ENCODE measurements at regions not wholly inside any gene's neighbourhood (a gene's known extent, or its start where the extent isn't known, plus 50 kb on each side); places are given as distances from the start of the nearest gene placed in this dataset.
A peak's percentile ranks its signal among the peaks of the same experiment; 100 is the strongest.

DNA sequence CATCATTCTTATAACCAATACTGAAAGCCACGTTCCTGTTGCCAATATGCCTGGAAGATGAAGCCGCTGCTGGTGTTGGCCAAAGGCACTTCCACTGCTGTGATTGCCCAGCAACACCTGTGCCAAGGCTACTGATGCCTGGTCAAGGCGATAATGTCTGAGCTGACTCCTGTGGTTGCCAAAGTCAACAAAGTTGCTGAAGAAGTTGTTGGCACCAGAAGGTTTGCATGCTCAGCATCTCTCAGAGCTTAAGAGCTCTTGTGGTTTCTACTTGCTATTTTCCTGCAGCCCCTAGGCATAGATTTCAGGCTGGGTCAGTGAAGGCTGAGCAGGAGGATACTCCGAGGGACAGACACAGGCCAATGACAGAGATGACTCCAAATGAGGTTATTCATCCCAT, 63.4 kb upstream of the RAB3GAP2 start:
- TF ChIP-seq CTCF (IDR thresholded peaks at IDR 0.05) (no peak), POLR2A (IDR thresholded peaks at IDR 0.05) (peak in 1 of 2 donors; percentile 30)

Measured in thyroid gland (tissue), 4 donors.